ENCODE measurements at regions not wholly inside any gene's neighbourhood (a gene's known extent, or its start where the extent isn't known, plus 50 kb on each side); places are given as distances from the start of the nearest gene placed in this dataset.

DNA sequence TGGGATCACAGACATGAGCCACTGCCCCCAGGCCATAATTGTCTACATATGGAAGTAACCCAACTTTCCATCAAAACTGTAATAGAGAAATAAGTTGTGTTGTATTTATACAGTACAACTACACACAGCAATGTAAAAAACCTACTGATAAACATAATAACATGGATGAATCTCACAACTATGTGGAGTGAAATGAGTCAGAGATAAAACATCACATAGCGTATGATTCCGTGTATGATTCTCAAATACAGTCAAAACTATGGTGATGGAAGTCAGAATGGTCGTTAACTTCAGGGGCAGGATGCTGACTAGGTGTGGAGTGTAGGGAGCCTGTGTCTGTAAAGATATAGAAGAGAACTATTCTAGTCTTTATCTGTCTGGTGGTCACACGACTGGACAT lies 332.7 kb upstream of the SLCO3A1 start:
- DNase-seq (ENCODE audit: low spot score), result no peak
- peaks cover 11% of the 10 kb centered on the region for H3K9me3 Mint-ChIP-seq (ENCODE audit: unreplicated experiment)
- TF ChIP-seq, protein P1, sequence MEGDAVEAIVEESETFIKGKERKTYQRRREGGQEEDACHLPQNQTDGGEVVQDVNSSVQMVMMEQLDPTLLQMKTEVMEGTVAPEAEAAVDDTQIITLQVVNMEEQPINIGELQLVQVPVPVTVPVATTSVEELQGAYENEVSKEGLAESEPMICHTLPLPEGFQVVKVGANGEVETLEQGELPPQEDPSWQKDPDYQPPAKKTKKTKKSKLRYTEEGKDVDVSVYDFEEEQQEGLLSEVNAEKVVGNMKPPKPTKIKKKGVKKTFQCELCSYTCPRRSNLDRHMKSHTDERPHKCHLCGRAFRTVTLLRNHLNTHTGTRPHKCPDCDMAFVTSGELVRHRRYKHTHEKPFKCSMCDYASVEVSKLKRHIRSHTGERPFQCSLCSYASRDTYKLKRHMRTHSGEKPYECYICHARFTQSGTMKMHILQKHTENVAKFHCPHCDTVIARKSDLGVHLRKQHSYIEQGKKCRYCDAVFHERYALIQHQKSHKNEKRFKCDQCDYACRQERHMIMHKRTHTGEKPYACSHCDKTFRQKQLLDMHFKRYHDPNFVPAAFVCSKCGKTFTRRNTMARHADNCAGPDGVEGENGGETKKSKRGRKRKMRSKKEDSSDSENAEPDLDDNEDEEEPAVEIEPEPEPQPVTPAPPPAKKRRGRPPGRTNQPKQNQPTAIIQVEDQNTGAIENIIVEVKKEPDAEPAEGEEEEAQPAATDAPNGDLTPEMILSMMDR (IDR thresholded peaks at IDR 0.05; ENCODE audit: unreplicated experiment), result no peak

DNA sequence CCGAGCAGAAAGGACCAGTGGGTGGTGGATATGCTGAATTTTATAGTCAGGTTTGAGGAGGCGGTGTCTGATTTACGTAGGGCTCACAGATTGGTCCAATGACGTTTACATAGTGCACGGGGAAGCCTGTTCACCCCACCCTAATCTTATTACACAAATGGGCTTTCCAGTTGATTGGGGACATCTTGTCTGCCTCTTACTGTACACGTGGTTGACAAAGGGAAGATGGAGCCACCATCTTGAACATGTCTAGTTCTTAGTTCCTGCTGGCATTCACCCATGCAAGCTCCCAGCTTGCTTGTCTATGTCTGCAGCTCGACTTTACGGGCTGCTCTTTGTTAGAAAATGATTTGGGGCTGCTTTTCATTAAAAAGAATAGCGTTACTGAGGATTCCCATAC lies 332.0 kb upstream of the SLCO3A1 start:
- DNase-seq (ENCODE audit: low spot score), result no peak
- Mint-ChIP-seq H3K27me3 (ENCODE audit: unreplicated experiment) (no peaks in the 10 kb centered on the region), H3K36me3 (ENCODE audit: low read depth, unreplicated experiment) (no peaks in the 10 kb centered on the region), H3K4me1 (ENCODE audit: unreplicated experiment) (no peaks in the 10 kb centered on the region), H3K9me3 (ENCODE audit: unreplicated experiment) (peaks cover 13% of the 10 kb centered on the region), H3K27ac (ENCODE audit: unreplicated experiment) (no peak overlapping the region), H3K4me3 (ENCODE audit: unreplicated experiment) (no peak overlapping the region)
- TF ChIP-seq, protein P1 (IDR thresholded peaks at IDR 0.05; ENCODE audit: unreplicated experiment), result no peak

More for the DNA sequence above, 332.7 kb upstream of the SLCO3A1 start:
- Mint-ChIP-seq H3K36me3 (ENCODE audit: low read depth, unreplicated experiment) (no peaks in the 10 kb centered on the region), H3K27me3 (ENCODE audit: unreplicated experiment) (no peaks in the 10 kb centered on the region), H3K4me3 (ENCODE audit: unreplicated experiment) (no peak overlapping the region), H3K4me1 (ENCODE audit: unreplicated experiment) (no peaks in the 10 kb centered on the region), H3K27ac (ENCODE audit: unreplicated experiment) (no peak overlapping the region)

DNA sequence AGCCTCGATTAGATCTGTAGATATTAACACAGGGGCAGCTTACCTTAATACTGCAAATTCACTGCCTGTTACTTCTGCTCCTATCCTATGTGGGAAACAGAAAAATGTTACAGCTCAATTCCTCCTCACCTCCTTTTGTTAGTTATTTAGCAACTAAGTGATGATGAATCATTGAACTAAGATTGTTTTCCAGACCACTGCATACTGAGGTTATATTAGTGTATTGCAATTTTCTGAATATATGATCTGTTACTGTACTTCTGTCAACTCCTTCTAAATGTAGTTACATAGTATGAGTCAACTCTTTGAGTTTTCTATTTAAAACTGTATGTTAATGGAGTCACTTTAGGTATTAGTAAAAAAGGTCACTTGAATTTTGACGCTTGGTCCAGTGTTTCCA lies 331.5 kb upstream of the SLCO3A1 start:
- no peak overlapping the region for H3K27ac Mint-ChIP-seq (ENCODE audit: unreplicated experiment)
- H3K4me1 Mint-ChIP-seq (ENCODE audit: unreplicated experiment), result no peaks in the 10 kb centered on the region
- H3K27me3 Mint-ChIP-seq (ENCODE audit: unreplicated experiment), result no peaks in the 10 kb centered on the region
- peaks cover 13% of the 10 kb centered on the region for H3K9me3 Mint-ChIP-seq (ENCODE audit: unreplicated experiment)
- no peaks in the 10 kb centered on the region for H3K36me3 Mint-ChIP-seq (ENCODE audit: low read depth, unreplicated experiment)
- DNase-seq (ENCODE audit: low spot score), result no peak
- H3K4me3 Mint-ChIP-seq (ENCODE audit: unreplicated experiment), result no peak overlapping the region
- TF ChIP-seq, protein P1 (IDR thresholded peaks at IDR 0.05; ENCODE audit: unreplicated experiment), result no peak

DNA sequence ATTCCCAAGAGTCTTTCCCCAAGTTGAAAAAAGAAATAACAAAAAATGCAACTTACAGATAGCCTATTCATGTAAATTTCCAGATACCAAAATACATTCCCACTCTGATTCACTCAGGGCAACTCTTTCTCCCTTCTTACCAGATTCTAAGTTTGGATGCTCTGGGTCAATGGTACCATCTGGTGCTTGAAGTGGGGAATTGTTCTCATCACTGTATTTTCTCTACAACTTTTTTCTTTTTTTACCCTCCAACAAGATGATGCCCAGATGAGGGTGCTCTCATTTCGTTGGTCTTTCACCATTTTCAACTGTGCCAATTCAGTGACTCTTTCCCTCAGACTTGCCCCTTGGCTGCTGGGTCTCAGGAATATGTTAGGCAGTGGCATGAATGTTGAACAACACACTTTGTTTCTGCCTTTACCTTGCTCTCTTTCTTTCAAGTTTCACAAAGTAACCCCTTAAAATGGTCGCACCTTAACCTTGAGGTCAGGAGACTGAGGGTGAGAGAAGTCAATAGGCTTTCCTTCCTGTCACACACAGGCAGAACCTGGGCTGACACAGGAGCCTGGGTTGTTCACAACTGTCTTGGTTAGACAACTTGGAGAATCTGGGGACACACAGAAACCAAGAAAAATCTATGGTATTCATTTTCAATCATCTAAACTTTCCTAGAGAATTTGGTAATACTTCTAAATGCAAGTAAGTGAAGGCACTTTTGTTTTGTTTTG lies 330.7 kb upstream of the SLCO3A1 start:
- no peaks in the 10 kb centered on the region for H3K27me3 Mint-ChIP-seq (ENCODE audit: unreplicated experiment)
- no peaks in the 10 kb centered on the region for H3K36me3 Mint-ChIP-seq (ENCODE audit: low read depth, unreplicated experiment)
- no peak overlapping the region for H3K27ac Mint-ChIP-seq (ENCODE audit: unreplicated experiment)
- H3K4me3 Mint-ChIP-seq (ENCODE audit: unreplicated experiment), result no peak overlapping the region
- DNase-seq (ENCODE audit: low spot score), result no peak
- no peaks in the 10 kb centered on the region for H3K4me1 Mint-ChIP-seq (ENCODE audit: unreplicated experiment)
- peaks cover 13% of the 10 kb centered on the region for H3K9me3 Mint-ChIP-seq (ENCODE audit: unreplicated experiment)
- TF ChIP-seq, protein P1 (IDR thresholded peaks at IDR 0.05; ENCODE audit: unreplicated experiment), result no peak

DNA sequence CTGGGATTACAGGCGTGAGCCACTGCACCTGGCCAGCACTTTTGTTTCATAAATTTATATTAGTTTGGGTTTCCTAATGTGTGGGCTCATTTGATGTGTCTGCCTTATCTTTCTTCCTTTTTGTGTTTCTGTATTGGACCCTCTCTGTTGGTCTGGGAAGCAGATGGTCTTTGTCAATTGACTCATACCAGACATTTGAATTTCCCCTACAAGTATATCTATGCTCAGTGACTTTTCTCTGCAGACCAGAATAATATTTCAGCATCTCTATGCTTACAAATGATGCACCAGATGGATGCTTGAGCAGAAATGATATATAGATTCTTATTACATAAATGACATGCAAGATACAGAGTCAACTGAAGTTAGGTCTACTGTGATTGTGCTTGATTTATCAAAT lies 329.9 kb upstream of the SLCO3A1 start:
- TF ChIP-seq, protein P1 (IDR thresholded peaks at IDR 0.05; ENCODE audit: unreplicated experiment), result no peak
- Mint-ChIP-seq H3K36me3 (ENCODE audit: low read depth, unreplicated experiment) (no peaks in the 10 kb centered on the region), H3K4me1 (ENCODE audit: unreplicated experiment) (no peaks in the 10 kb centered on the region), H3K27me3 (ENCODE audit: unreplicated experiment) (no peaks in the 10 kb centered on the region), H3K27ac (ENCODE audit: unreplicated experiment) (no peak overlapping the region), H3K9me3 (ENCODE audit: unreplicated experiment) (peaks cover 13% of the 10 kb centered on the region), H3K4me3 (ENCODE audit: unreplicated experiment) (no peak overlapping the region)
- no peak for DNase-seq (ENCODE audit: low spot score)
